Esophagus muscularis mucosa (tissue), 3 donors: ENCODE measurements at regions not wholly inside any gene's neighbourhood (a gene's known extent, or its start where the extent isn't known, plus 50 kb on each side); places are given as distances from the start of the nearest gene placed in this dataset.

Experiments
- CTCF ChIP-seq, 3 experiments: fragments of 200-600 bp in 2 of 3; fragments of 450-650 bp in 1 of 3; sonication (generic) in 2 of 3; IDR thresholded peaks; one replicate each; pipeline ENCODE4 v1.5.1; 2017 to 2019; ENCODE audit warnings: antibody characterized with exemption in 3 of 3, mild to moderate bottlenecking in 2 of 3, moderate library complexity in 1 of 3
- POLR2A ChIP-seq: fragments of 450-650 bp; IDR thresholded peaks from one replicate; pipeline ENCODE4 v1.6.1; 2017; ENCODE audit warnings: antibody characterized with exemption, moderate library complexity, mild to moderate bottlenecking, low read depth
- POLR2AphosphoS5 ChIP-seq, 2 donors: sonication (generic); formaldehyde crosslinking; IDR thresholded peaks; one replicate each; pipeline ENCODE4 v1.6.1; 2017; ENCODE audit warnings: antibody characterized with exemption in 2 of 2

- no peak for TF ChIP-seq POLR2A
- TF ChIP-seq CTCF (IDR thresholded peaks at IDR 0.05), result no peak
- no peak for TF ChIP-seq POLR2AphosphoS5 (IDR thresholded peaks at IDR 0.05)
These were observed 76.6 kb upstream of the TEX51 start for GRCh38 chr2:126822115-126822514.
